Fibroblast of lung (primary cell): ENCODE measurements at regions not wholly inside any gene's neighbourhood (a gene's known extent, or its start where the extent isn't known, plus 50 kb on each side); places are given as distances from the start of the nearest gene placed in this dataset.

Experiments used
- DNase-seq, 2 donors: peaks; one replicate each; pipeline versions ENCODE4 v3.0.0 to v3.0.0-alpha.2; 2010; ENCODE audit warnings: low read depth in 2 of 2
- H2AFZ ChIP-seq: 2 replicates; pipeline ENCODE4 v1.5.1; 2012; ENCODE audit warnings: low read length, control low read depth, inconsistent platforms
- H3K27ac ChIP-seq: 2 replicates; pipeline ENCODE4 v1.5.1; 2011; ENCODE audit warnings: low read length, control low read depth; ENCODE audit not compliant: insufficient read depth
- H3K27me3 ChIP-seq: 2 replicates; pipeline ENCODE4 v1.5.1; 2011; ENCODE audit warnings: mild to moderate bottlenecking, low read length; ENCODE audit not compliant: control insufficient read depth, insufficient read depth
- H3K36me3 ChIP-seq: 2 replicates; pipeline ENCODE4 v1.5.1; 2011; ENCODE audit warnings: low read length; ENCODE audit not compliant: control insufficient read depth, insufficient read depth
- H3K4me1 ChIP-seq: 2 replicates; pipeline ENCODE4 v1.5.1; 2011; ENCODE audit warnings: low read length; ENCODE audit not compliant: control insufficient read depth, insufficient read depth; ENCODE audit errors: extremely low read depth
- H3K4me2 ChIP-seq: 2 replicates; pipeline ENCODE4 v1.5.1; 2011; ENCODE audit warnings: low read length, control low read depth; ENCODE audit not compliant: insufficient read depth; ENCODE audit errors: extremely low read depth
- H3K4me3 ChIP-seq, 4 experiments: fragments of 200-600 bp in 1 of 4; sonication (generic) in 1 of 4; replicated peaks in 1 of 4; 2 replicates each; pipeline ENCODE4 v1.5.1; 2011 to 2016; ENCODE audit warnings: low read length in 4 of 4, low read depth in 3 of 4, mild to moderate bottlenecking in 3 of 4, control low read depth in 2 of 4, inconsistent platforms in 1 of 4, mixed read lengths in 1 of 4; ENCODE audit not compliant: insufficient read depth in 1 of 4; ENCODE audit errors: control extremely low read depth in 1 of 4
- H3K79me2 ChIP-seq: 2 replicates; pipeline ENCODE4 v1.5.1; 2012; ENCODE audit warnings: mild to moderate bottlenecking, low read length, inconsistent platforms; ENCODE audit not compliant: control insufficient read depth, insufficient read depth
- H3K9ac ChIP-seq: 2 replicates; pipeline ENCODE4 v1.5.1; 2011; ENCODE audit warnings: mild to moderate bottlenecking, low read length, control low read depth; ENCODE audit not compliant: insufficient read depth
- H3K9me3 ChIP-seq: 2 replicates; pipeline ENCODE4 v1.5.1; 2012; ENCODE audit warnings: low read depth, low read length; ENCODE audit not compliant: control insufficient read depth, insufficient read depth
- H4K20me1 ChIP-seq: 2 replicates; pipeline ENCODE4 v1.5.1; 2011; ENCODE audit warnings: low read length; ENCODE audit not compliant: control insufficient read depth, insufficient read depth; ENCODE audit errors: extremely low read depth
- CTCF ChIP-seq, 2 donors: IDR thresholded peaks in 1 of 2; conservative IDR thresholded peaks in 1 of 2; 1 replicate in 1 of 2; 2 replicates in 1 of 2; pipeline ENCODE4 v1.5.1; 2011 to 2012; ENCODE audit warnings: low read length in 2 of 2, control low read depth in 1 of 2, inconsistent platforms in 1 of 2, low read depth in 1 of 2, mild to moderate bottlenecking in 1 of 2
- EZH2 ChIP-seq: IDR thresholded peaks from 2 replicates; pipeline ENCODE4 v1.5.1; 2012; ENCODE audit warnings: low read length, control low read depth, mild to moderate bottlenecking; ENCODE audit errors: missing control alignments

- H3K4me3 ChIP-seq: no peak overlapping the region
- no peaks in the 10 kb centered on the region for H3K36me3 ChIP-seq
- H3K27me3 ChIP-seq: peaks cover 2% of the 10 kb centered on the region
- H3K9ac ChIP-seq: no peak overlapping the region
- H3K79me2 ChIP-seq: no peaks in the 10 kb centered on the region
- no peak overlapping the region for H2AFZ ChIP-seq
- no peak overlapping the region for H3K4me2 ChIP-seq
- no peaks in the 10 kb centered on the region for H4K20me1 ChIP-seq
- TF ChIP-seq EZH2: no peak
- no peak for TF ChIP-seq CTCF (conservative IDR thresholded peaks at IDR 0.05 in 1 of 2, IDR thresholded peaks at IDR 0.05 in 1 of 2; ENCODE audit: low read depth in 1 of 2, low read length in 2 of 2)
- no peak overlapping the region for H3K27ac ChIP-seq
- DNase-seq: no peak
- no peaks in the 10 kb centered on the region for H3K9me3 ChIP-seq
- no peaks in the 10 kb centered on the region for H3K4me1 ChIP-seq
Measured at GRCh38 chr2:173750831-173751230, 214.3 kb downstream of the SP3 start.

GRCh38 chr2:173751245-173751975 is 213.8 kb downstream of the SP3 start:
- Histone ChIP-seq H4K20me1 (no peaks in the 10 kb centered on the region), H3K27ac (no peak overlapping the region), H3K4me1 (no peaks in the 10 kb centered on the region), H3K36me3 (no peaks in the 10 kb centered on the region), H3K9me3 (no peaks in the 10 kb centered on the region), H3K4me2 (no peak overlapping the region), H3K9ac (no peak overlapping the region), H3K4me3 (no peak overlapping the region), H3K27me3 (peaks cover 2% of the 10 kb centered on the region), H2AFZ (no peak overlapping the region), H3K79me2 (no peaks in the 10 kb centered on the region)
- no peak for DNase-seq
- TF ChIP-seq EZH2: no peak
- TF ChIP-seq CTCF (conservative IDR thresholded peaks at IDR 0.05 in 1 of 2, IDR thresholded peaks at IDR 0.05 in 1 of 2; ENCODE audit: low read depth in 1 of 2, low read length in 2 of 2): no peak

- H3K36me3 ChIP-seq: no peaks in the 10 kb centered on the region
- H4K20me1 ChIP-seq: no peaks in the 10 kb centered on the region
- peak; percentile 6 to 39 for DNase-seq
- H3K4me2 ChIP-seq: no peak overlapping the region
- H3K79me2 ChIP-seq: no peaks in the 10 kb centered on the region
- H2AFZ ChIP-seq: no peak overlapping the region
- no peak overlapping the region for H3K27ac ChIP-seq
- no peak overlapping the region for H3K4me3 ChIP-seq
- H3K27me3 ChIP-seq: peaks cover 2% of the 10 kb centered on the region
- no peak overlapping the region for H3K9ac ChIP-seq
- no peaks in the 10 kb centered on the region for H3K4me1 ChIP-seq
- H3K9me3 ChIP-seq: no peaks in the 10 kb centered on the region
- no peak for TF ChIP-seq EZH2
- TF ChIP-seq CTCF (conservative IDR thresholded peaks at IDR 0.05 in 1 of 2, IDR thresholded peaks at IDR 0.05 in 1 of 2; ENCODE audit: low read depth in 1 of 2, low read length in 2 of 2): peak; percentile 37 to 59
Measured at GRCh38 chr2:173752152-173752551, 213.0 kb downstream of the SP3 start.
